ENCODE measurements at regions not wholly inside any gene's neighbourhood (a gene's known extent, or its start where the extent isn't known, plus 50 kb on each side); places are given as distances from the start of the nearest gene placed in this dataset.
"Not testable (repeated sequence)": the region's sequence is repeated elsewhere in the genome, so short reads cannot be mapped to it uniquely, and the experiment has no call there.

- not testable (repeated sequence) for H3K36me3 ChIP-seq (ENCODE audit: control insufficient read depth, insufficient read depth, low read length); H3K9ac ChIP-seq (ENCODE audit: low read length); H3K79me2 ChIP-seq (ENCODE audit: control insufficient read depth, insufficient read depth, low read length); H3K79me1 ChIP-seq (ENCODE audit: low read length); H3K18ac ChIP-seq (ENCODE audit: low read length); H3K23ac ChIP-seq (ENCODE audit: low read length); H2BK15ac ChIP-seq (replicated peaks; ENCODE audit: low read depth); H3K4me2 ChIP-seq (ENCODE audit: low read length); H4K8ac ChIP-seq (ENCODE audit: low read depth, low read length); H2AK5ac ChIP-seq (ENCODE audit: low read length); H4K5ac ChIP-seq (ENCODE audit: low read length); H2BK120ac ChIP-seq (ENCODE audit: low read depth, low read length); H3K56ac ChIP-seq (ENCODE audit: low read length); H3K27ac ChIP-seq (ENCODE audit: low read depth, low read length); H3K4me3 ChIP-seq (ENCODE audit: low read length); H2BK5ac ChIP-seq (ENCODE audit: low read length); H3K27me3 ChIP-seq (ENCODE audit: insufficient read depth, low read length, poor library complexity); DNase-seq; H3K4me1 ChIP-seq (ENCODE audit: control insufficient read depth, low read depth, low read length); H3K4ac ChIP-seq (ENCODE audit: low read depth, low read length)
- no CpG with 5 or more reads among the region's 2 CpGs for WGBS (ENCODE audit: extremely low coverage, insufficient coverage, low lambda C conversion rate)
Measured at GRCh38 chr1:233827937-233828336, 76.5 kb upstream of the SLC35F3 start.

DNA sequence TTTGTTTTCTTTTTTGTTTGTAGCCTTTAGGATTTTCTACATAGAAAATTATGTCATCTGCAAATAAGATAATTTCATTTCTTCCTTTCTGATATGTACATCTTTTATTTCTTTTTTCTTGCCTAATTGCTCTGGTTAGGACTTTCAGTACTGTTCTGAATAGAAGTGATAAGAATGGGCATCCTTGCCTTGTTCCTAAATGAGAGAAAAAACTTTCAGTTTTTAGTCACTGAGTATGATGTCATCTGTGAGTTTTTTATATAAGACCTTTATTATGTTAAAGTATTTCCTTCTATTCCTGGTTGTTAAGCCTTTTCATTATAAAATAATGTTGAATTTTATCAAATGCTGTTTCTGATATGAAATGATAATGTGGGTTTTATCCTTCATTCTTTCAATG is 76.0 kb upstream of the SLC35F3 start:
- H3K9ac ChIP-seq (ENCODE audit: low read length) = no peak overlapping the region
- no peaks in the 10 kb centered on the region for H3K79me2 ChIP-seq (ENCODE audit: control insufficient read depth, insufficient read depth, low read length)
- no peak overlapping the region for H3K4ac ChIP-seq (ENCODE audit: low read depth, low read length)
- no peak overlapping the region for H4K5ac ChIP-seq (ENCODE audit: low read length)
- no peak overlapping the region for H3K27ac ChIP-seq (ENCODE audit: low read depth, low read length)
- H3K56ac ChIP-seq (ENCODE audit: low read length) = no peak overlapping the region
- no peak overlapping the region for H2AK5ac ChIP-seq (ENCODE audit: low read length)
- no peak for DNase-seq
- no peak overlapping the region for H3K18ac ChIP-seq (ENCODE audit: low read length)
- no peak overlapping the region for H2BK5ac ChIP-seq (ENCODE audit: low read length)
- H4K8ac ChIP-seq (ENCODE audit: low read depth, low read length) = no peak overlapping the region
- H3K79me1 ChIP-seq (ENCODE audit: low read length) = no peaks in the 10 kb centered on the region
- no peak overlapping the region for H3K4me3 ChIP-seq (ENCODE audit: low read length)
- no peaks in the 10 kb centered on the region for H3K4me1 ChIP-seq (ENCODE audit: control insufficient read depth, low read depth, low read length)
- H2BK15ac ChIP-seq (replicated peaks; ENCODE audit: low read depth) = no peak overlapping the region
- H2BK120ac ChIP-seq (ENCODE audit: low read depth, low read length) = no peak overlapping the region
- H3K27me3 ChIP-seq (ENCODE audit: insufficient read depth, low read length, poor library complexity) = no peaks in the 10 kb centered on the region
- H3K36me3 ChIP-seq (ENCODE audit: control insufficient read depth, insufficient read depth, low read length) = no peaks in the 10 kb centered on the region
- no peak overlapping the region for H3K4me2 ChIP-seq (ENCODE audit: low read length)
- H3K23ac ChIP-seq (ENCODE audit: low read length) = no peak overlapping the region

DNA sequence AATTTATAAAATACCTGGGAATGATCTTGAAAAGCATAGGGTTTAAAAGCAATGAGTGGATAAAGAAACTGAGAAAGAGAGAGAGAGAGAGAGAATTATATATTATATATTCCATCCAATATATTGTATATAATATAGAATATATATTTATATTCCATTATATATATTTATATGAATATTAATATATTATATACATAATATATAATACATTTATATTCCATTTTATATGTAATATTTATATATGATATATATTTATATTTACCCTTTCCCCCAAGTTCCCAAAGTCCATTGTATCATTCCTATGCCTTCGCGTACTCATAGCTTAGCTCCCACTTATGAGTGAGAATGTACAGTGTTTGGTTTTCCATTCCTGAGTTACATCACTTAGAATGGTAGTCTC is 69.9 kb upstream of the SLC35F3 start:
- Histone ChIP-seq H4K5ac (ENCODE audit: low read length) (no peak overlapping the region), H3K36me3 (ENCODE audit: control insufficient read depth, insufficient read depth, low read length) (no peaks in the 10 kb centered on the region), H3K18ac (ENCODE audit: low read length) (no peak overlapping the region), H3K56ac (ENCODE audit: low read length) (no peak overlapping the region), H4K8ac (ENCODE audit: low read depth, low read length) (no peak overlapping the region), H2BK5ac (ENCODE audit: low read length) (no peak overlapping the region), H3K79me1 (ENCODE audit: low read length) (no peaks in the 10 kb centered on the region), H3K27ac (ENCODE audit: low read depth, low read length) (no peak overlapping the region), H2BK120ac (ENCODE audit: low read depth, low read length) (no peak overlapping the region), H3K4me2 (ENCODE audit: low read length) (no peak overlapping the region), H3K4me1 (ENCODE audit: control insufficient read depth, low read depth, low read length) (no peaks in the 10 kb centered on the region), H2AK5ac (ENCODE audit: low read length) (no peak overlapping the region), H3K4ac (ENCODE audit: low read depth, low read length) (no peak overlapping the region), H2BK15ac (replicated peaks; ENCODE audit: low read depth) (no peak overlapping the region), H3K79me2 (ENCODE audit: control insufficient read depth, insufficient read depth, low read length) (no peaks in the 10 kb centered on the region), H3K4me3 (ENCODE audit: low read length) (no peak overlapping the region), H3K27me3 (ENCODE audit: insufficient read depth, low read length, poor library complexity) (no peaks in the 10 kb centered on the region), H3K23ac (ENCODE audit: low read length) (no peak overlapping the region), H3K9ac (ENCODE audit: low read length) (no peak overlapping the region)
- WGBS (ENCODE audit: extremely low coverage, insufficient coverage, low lambda C conversion rate) = no CpG with 5 or more reads among the region's 2 CpGs
- no peak for DNase-seq

DNA sequence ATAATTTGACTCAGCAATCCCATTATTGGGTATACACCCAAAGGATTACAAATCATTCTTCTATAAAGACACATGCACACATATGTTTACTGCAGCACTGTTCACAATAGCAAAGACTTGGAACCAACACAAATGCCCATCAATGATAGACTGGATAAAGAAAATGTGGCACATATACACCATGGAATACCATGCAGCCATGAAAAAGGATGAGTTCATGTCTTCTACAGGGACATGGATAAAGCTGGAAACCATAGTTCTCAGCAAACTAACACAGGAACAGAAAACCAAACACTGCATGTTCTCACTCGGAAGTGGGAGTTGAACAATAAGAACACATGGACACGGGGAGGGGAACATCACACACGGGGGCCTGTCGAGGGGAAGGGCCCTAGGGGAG is 66.3 kb upstream of the SLC35F3 start:
- H3K79me2 ChIP-seq (ENCODE audit: control insufficient read depth, insufficient read depth, low read length); H3K36me3 ChIP-seq (ENCODE audit: control insufficient read depth, insufficient read depth, low read length); H2BK120ac ChIP-seq (ENCODE audit: low read depth, low read length); H3K79me1 ChIP-seq (ENCODE audit: low read length); H3K4me2 ChIP-seq (ENCODE audit: low read length); H2BK5ac ChIP-seq (ENCODE audit: low read length); H3K56ac ChIP-seq (ENCODE audit: low read length); H2BK15ac ChIP-seq (replicated peaks; ENCODE audit: low read depth); H2AK5ac ChIP-seq (ENCODE audit: low read length); H3K4me1 ChIP-seq (ENCODE audit: control insufficient read depth, low read depth, low read length); H3K23ac ChIP-seq (ENCODE audit: low read length); DNase-seq; H3K9ac ChIP-seq (ENCODE audit: low read length); H3K27ac ChIP-seq (ENCODE audit: low read depth, low read length); H4K5ac ChIP-seq (ENCODE audit: low read length); H3K4me3 ChIP-seq (ENCODE audit: low read length); H4K8ac ChIP-seq (ENCODE audit: low read depth, low read length); H3K18ac ChIP-seq (ENCODE audit: low read length); H3K4ac ChIP-seq (ENCODE audit: low read depth, low read length); H3K27me3 ChIP-seq (ENCODE audit: insufficient read depth, low read length, poor library complexity): not testable (repeated sequence)
- WGBS (ENCODE audit: extremely low coverage, insufficient coverage, low lambda C conversion rate) = no CpG with 5 or more reads among the region's 4 CpGs

DNA sequence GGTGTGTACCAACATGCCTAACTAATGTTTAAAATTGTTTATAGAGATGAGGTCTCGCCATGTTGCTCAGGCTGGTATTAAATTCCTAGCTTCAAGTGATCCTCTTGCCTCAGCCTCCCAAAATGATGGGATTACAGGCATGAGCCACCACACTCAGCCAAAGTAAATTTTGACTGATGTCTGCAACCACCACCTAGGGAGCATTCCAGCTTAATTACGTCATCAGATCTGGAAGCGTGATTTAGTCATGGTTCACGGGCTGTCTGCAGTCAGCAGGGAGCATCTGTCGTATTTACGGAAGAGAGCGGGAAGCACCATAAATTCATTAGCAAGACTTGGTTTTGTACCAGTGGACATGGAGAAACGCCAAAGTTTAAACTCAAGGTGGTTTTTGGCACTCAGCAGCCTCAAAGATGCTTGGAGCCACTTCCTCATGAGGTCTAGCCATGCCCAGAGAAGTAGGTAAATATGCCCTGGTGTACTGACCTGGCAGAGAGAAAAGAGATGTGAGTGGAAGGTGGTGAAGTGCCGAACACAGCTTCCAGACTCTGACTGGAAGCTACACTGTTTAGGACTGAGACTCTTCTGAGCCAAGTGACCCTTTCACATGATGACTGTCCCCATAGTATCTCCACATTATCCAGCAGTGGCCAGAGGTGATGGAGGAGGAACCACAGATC is 60.8 kb upstream of the SLC35F3 start:
- Histone ChIP-seq H4K8ac (ENCODE audit: low read depth, low read length) (no peak overlapping the region), H3K4me3 (ENCODE audit: low read length) (no peak overlapping the region), H3K4me2 (ENCODE audit: low read length) (no peak overlapping the region), H3K56ac (ENCODE audit: low read length) (no peak overlapping the region), H3K9ac (ENCODE audit: low read length) (no peak overlapping the region), H3K23ac (ENCODE audit: low read length) (no peak overlapping the region), H3K4ac (ENCODE audit: low read depth, low read length) (no peak overlapping the region), H2AK5ac (ENCODE audit: low read length) (no peak overlapping the region), H2BK15ac (replicated peaks; ENCODE audit: low read depth) (no peak overlapping the region), H2BK120ac (ENCODE audit: low read depth, low read length) (no peak overlapping the region), H3K79me1 (ENCODE audit: low read length) (no peaks in the 10 kb centered on the region), H3K27ac (ENCODE audit: low read depth, low read length) (no peak overlapping the region), H3K4me1 (ENCODE audit: control insufficient read depth, low read depth, low read length) (no peaks in the 10 kb centered on the region), H3K27me3 (ENCODE audit: insufficient read depth, low read length, poor library complexity) (no peaks in the 10 kb centered on the region), H3K36me3 (ENCODE audit: control insufficient read depth, insufficient read depth, low read length) (no peaks in the 10 kb centered on the region), H2BK5ac (ENCODE audit: low read length) (no peak overlapping the region), H3K79me2 (ENCODE audit: control insufficient read depth, insufficient read depth, low read length) (no peaks in the 10 kb centered on the region), H4K5ac (ENCODE audit: low read length) (no peak overlapping the region), H3K18ac (ENCODE audit: low read length) (no peak overlapping the region)
- no CpG with 5 or more reads among the region's 9 CpGs for WGBS (ENCODE audit: extremely low coverage, insufficient coverage, low lambda C conversion rate)
- peak; percentile 75 for DNase-seq

- Histone ChIP-seq H4K5ac (ENCODE audit: low read length) (no peak overlapping the region), H3K27ac (ENCODE audit: low read depth, low read length) (no peak overlapping the region), H3K4me3 (ENCODE audit: low read length) (no peak overlapping the region), H3K4me2 (ENCODE audit: low read length) (no peak overlapping the region), H3K56ac (ENCODE audit: low read length) (no peak overlapping the region), H4K8ac (ENCODE audit: low read depth, low read length) (no peak overlapping the region), H3K79me2 (ENCODE audit: control insufficient read depth, insufficient read depth, low read length) (no peaks in the 10 kb centered on the region), H2AK5ac (ENCODE audit: low read length) (no peak overlapping the region), H2BK5ac (ENCODE audit: low read length) (no peak overlapping the region), H3K4me1 (ENCODE audit: control insufficient read depth, low read depth, low read length) (no peaks in the 10 kb centered on the region), H3K27me3 (ENCODE audit: insufficient read depth, low read length, poor library complexity) (no peaks in the 10 kb centered on the region), H3K4ac (ENCODE audit: low read depth, low read length) (no peak overlapping the region), H3K79me1 (ENCODE audit: low read length) (no peaks in the 10 kb centered on the region), H2BK15ac (replicated peaks; ENCODE audit: low read depth) (no peak overlapping the region), H3K23ac (ENCODE audit: low read length) (no peak overlapping the region), H3K18ac (ENCODE audit: low read length) (no peak overlapping the region), H3K36me3 (ENCODE audit: control insufficient read depth, insufficient read depth, low read length) (no peaks in the 10 kb centered on the region), H2BK120ac (ENCODE audit: low read depth, low read length) (no peak overlapping the region), H3K9ac (ENCODE audit: low read length) (no peak overlapping the region)
- DNase-seq = no peak
- WGBS (ENCODE audit: extremely low coverage, insufficient coverage, low lambda C conversion rate) = no CpG with 5 or more reads among the region's 2 CpGs
Measured at GRCh38 chr1:233844275-233844674, 60.2 kb upstream of the SLC35F3 start.

Data from mesendoderm (in vitro differentiated cells).